ENCODE measurements at regions not wholly inside any gene's neighbourhood (a gene's known extent, or its start where the extent isn't known, plus 50 kb on each side); places are given as distances from the start of the nearest gene placed in this dataset.

DNA sequence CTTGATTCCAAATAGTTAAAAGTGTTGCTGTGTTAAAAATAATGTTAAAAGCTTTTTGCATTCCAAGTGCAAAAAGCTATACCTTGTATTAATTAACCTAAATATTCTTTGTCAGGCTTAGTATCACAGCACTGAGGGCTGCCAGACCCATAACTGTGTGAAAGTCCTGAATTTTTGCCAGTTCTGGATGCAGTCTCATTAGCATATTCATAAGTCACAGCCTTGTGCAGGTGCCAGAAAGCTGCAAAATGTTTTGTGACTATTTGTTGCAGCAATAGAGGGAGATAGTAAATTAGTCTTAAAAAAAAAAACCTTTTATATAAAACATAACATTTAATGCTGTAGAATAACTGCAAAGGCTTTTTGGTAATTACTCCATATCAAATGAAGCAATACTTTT is 56.6 kb downstream of the SLITRK1 start:
- DNase-seq, result no peak
- no peak for ATAC-seq
- no peaks in the 10 kb centered on the region for H3K4me1 ChIP-seq (ENCODE audit: low read depth)
- TF ChIP-seq, protein P1, sequence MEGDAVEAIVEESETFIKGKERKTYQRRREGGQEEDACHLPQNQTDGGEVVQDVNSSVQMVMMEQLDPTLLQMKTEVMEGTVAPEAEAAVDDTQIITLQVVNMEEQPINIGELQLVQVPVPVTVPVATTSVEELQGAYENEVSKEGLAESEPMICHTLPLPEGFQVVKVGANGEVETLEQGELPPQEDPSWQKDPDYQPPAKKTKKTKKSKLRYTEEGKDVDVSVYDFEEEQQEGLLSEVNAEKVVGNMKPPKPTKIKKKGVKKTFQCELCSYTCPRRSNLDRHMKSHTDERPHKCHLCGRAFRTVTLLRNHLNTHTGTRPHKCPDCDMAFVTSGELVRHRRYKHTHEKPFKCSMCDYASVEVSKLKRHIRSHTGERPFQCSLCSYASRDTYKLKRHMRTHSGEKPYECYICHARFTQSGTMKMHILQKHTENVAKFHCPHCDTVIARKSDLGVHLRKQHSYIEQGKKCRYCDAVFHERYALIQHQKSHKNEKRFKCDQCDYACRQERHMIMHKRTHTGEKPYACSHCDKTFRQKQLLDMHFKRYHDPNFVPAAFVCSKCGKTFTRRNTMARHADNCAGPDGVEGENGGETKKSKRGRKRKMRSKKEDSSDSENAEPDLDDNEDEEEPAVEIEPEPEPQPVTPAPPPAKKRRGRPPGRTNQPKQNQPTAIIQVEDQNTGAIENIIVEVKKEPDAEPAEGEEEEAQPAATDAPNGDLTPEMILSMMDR (IDR thresholded peaks at IDR 0.05), result no peak
- no peaks in the 10 kb centered on the region for H3K36me3 ChIP-seq (ENCODE audit: low read depth)
- H3K9me3 ChIP-seq, result peaks cover 43% of the 10 kb centered on the region
- intact Hi-C loops (cut with DNase I, micrococcal nuclease), result no loop called here
- no peak overlapping the region for H3K4me3 ChIP-seq

DNA sequence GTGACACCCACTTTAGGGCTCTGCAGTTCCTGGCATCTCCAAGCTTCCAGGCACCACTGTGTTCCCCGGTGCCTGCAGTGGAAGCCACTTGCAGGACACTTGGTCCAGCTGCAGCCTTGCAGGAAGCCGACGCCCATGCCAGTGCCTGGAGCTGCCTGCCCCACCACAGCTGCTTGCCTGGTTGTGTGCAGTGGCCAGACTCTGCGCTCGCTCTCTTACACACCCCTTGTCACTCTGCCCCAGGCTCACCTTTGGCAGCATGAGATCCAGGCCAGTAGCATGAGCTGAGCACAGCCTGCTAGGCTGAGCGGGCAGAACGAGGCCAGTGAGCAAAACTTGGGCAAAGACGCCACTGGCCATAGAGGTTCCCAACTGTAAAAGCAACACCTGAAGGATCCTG is 57.7 kb downstream of the SLITRK1 start:
- H3K4me1 ChIP-seq (ENCODE audit: low read depth), result no peaks in the 10 kb centered on the region
- ATAC-seq (no peak), DNase-seq (no peak)

DNA sequence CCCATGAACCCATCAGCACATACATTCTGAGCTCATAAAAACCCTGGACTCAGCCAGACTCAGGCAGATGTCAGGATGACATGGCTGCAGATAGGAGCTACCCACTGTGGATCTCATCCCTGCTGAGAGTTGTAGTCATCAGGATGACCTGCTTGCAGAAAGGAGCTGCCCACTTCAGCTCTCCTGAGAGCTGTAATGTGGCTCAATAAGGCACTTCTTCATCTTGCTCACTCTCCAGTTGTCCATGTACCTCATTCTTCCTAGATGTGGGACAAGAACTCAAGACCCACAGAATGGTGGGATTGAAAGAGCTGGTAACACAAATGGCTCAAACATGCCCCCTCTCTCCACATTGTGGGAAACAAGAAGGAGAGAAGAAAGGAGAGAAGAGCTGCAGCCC is 58.2 kb downstream of the SLITRK1 start:
- Histone ChIP-seq H3K9me3 (peaks cover 49% of the 10 kb centered on the region), H3K36me3 (ENCODE audit: low read depth) (no peaks in the 10 kb centered on the region), H3K4me3 (no peak overlapping the region), H3K4me1 (ENCODE audit: low read depth) (no peaks in the 10 kb centered on the region)
- TF ChIP-seq, protein P1 (IDR thresholded peaks at IDR 0.05), result no peak
- DNase-seq (no peak), ATAC-seq (no peak)
- intact Hi-C loops (cut with DNase I, micrococcal nuclease), result no loop called here

More for the DNA sequence above, 57.7 kb downstream of the SLITRK1 start:
- H3K36me3 ChIP-seq (ENCODE audit: low read depth), result no peaks in the 10 kb centered on the region
- peaks cover 50% of the 10 kb centered on the region for H3K9me3 ChIP-seq
- TF ChIP-seq, protein P1 (IDR thresholded peaks at IDR 0.05), result no peak
- intact Hi-C loops (cut with DNase I, micrococcal nuclease), result no loop called here
- H3K4me3 ChIP-seq, result no peak overlapping the region

DNA sequence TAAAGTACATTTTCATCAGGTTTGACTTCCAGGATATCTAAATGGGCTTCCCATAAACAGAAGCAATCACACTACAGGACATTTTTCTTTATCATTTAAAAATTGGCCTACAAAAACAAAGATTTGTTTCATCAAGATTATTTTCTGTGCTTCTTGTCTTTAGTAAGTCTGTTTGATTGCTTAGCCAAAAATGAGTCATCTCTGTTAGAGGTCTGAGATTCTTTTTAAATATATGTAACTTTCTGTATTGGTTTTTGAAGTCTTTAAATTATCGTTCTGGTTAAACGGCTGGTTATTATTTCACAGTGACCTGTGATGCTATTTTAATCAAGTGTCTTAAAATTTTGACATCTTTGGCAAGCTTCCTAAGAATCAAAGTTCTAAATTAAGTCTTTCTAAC is 62.7 kb downstream of the SLITRK1 start:
- ATAC-seq, result no peak
- H3K4me3 ChIP-seq, result no peak overlapping the region
- no peaks in the 10 kb centered on the region for H3K36me3 ChIP-seq (ENCODE audit: low read depth)
- H3K4me1 ChIP-seq (ENCODE audit: low read depth), result no peaks in the 10 kb centered on the region
- TF ChIP-seq, protein P1 (IDR thresholded peaks at IDR 0.05), result no peak
- no peak for DNase-seq
- H3K9me3 ChIP-seq, result peaks cover 59% of the 10 kb centered on the region
- intact Hi-C loops (cut with DNase I, micrococcal nuclease), result no loop called here

DNA sequence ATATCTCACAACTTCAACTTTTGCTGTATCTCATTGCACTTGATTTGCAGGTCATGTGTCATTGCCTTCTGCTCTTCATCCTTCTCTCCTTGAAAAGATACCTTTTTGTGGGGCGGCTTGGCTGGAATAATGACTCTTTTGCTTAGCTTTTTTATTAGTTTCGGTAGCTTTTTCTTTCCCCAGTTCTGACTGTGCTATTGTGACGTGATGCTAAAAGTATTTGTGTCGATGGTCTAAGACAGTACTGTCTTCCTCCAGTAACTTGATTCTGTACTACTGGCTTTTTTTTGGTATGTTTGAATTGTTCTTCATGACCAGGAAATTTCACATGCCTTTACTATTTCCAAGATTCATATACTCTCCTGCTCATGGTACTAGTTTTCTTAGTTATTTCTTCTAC is 63.1 kb downstream of the SLITRK1 start:
- peaks cover 59% of the 10 kb centered on the region for H3K9me3 ChIP-seq
- H3K4me3 ChIP-seq, result no peak overlapping the region
- H3K4me1 ChIP-seq (ENCODE audit: low read depth), result no peaks in the 10 kb centered on the region
- intact Hi-C loops (cut with DNase I, micrococcal nuclease), result no loop called here
- TF ChIP-seq, protein P1 (IDR thresholded peaks at IDR 0.05), result no peak
- ATAC-seq (no peak), DNase-seq (no peak)
- no peaks in the 10 kb centered on the region for H3K36me3 ChIP-seq (ENCODE audit: low read depth)

DNA sequence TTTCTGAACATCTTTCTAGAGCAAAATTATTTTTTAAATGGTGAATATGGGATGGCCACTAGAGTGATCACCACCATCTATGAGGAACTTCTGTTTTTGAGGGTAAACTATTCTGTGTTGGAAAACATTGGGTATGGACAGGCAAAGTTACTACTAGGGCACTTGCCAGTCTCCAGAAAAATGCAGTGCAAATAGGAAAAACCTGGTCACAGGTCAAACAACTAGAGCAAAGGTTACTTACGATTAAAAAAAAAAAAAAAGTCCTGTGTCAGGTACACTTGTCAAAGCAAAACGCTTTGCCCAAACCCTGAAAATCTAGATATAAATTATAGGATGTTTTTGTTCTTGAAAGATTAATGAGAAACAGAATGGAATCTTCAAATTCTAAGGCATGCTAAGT is 66.2 kb downstream of the SLITRK1 start:
- Histone ChIP-seq H3K9me3 (peaks cover 59% of the 10 kb centered on the region), H3K36me3 (ENCODE audit: low read depth) (no peaks in the 10 kb centered on the region), H3K4me1 (ENCODE audit: low read depth) (no peaks in the 10 kb centered on the region), H3K4me3 (no peak overlapping the region)
- intact Hi-C loops (cut with DNase I, micrococcal nuclease), result no loop called here
- ATAC-seq (no peak), DNase-seq (no peak)
- TF ChIP-seq, protein P1 (IDR thresholded peaks at IDR 0.05), result no peak

Data from mucosa of descending colon (tissue), 3 donors.